ENCODE measurements at regions not wholly inside any gene's neighbourhood (a gene's known extent, or its start where the extent isn't known, plus 50 kb on each side); places are given as distances from the start of the nearest gene placed in this dataset.

DNA sequence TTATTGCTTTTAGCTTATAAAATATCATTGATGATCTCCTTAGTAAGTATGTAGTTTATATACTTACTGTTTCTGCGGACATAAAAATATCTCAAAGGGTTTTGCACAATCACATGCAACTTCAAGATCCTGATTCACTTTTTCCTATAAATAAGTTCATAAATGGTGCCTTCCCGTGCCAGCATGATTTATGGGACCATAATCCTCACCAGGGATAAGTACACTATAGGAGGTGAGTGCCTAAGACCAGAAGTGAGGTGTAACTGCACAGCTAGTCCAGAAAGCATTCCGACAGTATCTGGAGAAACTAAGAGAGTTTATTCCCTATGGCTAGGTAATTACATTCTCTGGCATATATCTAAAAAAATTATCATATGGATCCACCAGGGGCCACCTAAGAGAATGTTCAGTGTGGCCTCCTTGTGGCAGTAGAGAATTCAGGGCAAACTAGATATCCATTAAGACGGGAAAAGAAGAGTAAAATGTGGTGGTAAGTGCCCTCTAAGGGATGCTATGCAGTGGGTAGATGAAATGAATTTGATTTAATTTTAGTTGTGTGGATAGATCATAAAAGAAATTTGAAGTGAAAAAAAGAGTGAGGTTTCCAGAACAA, 402.5 kb upstream of the SLC24A2 start:
- no peak for FAIRE-seq

DNA sequence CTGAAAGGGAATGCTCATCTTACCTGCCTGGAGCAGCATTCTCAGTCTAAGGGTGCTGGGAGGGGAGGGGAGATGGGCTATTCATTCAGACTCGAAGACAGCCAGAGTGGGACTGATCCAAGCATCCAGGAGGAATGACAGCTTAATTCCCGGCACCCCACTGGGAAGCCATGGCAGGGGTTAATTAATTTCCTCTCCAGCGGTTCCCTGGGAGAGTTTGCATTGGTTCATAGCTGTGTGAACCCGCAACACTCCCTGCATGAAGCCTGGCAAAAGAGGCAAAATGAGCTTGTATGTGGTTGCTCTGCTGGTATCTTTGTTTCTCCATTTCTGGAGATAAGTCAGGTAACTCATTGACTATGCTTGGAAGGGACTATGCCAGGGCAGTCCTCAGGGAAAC, 401.0 kb upstream of the SLC24A2 start:
- no peak for FAIRE-seq

DNA sequence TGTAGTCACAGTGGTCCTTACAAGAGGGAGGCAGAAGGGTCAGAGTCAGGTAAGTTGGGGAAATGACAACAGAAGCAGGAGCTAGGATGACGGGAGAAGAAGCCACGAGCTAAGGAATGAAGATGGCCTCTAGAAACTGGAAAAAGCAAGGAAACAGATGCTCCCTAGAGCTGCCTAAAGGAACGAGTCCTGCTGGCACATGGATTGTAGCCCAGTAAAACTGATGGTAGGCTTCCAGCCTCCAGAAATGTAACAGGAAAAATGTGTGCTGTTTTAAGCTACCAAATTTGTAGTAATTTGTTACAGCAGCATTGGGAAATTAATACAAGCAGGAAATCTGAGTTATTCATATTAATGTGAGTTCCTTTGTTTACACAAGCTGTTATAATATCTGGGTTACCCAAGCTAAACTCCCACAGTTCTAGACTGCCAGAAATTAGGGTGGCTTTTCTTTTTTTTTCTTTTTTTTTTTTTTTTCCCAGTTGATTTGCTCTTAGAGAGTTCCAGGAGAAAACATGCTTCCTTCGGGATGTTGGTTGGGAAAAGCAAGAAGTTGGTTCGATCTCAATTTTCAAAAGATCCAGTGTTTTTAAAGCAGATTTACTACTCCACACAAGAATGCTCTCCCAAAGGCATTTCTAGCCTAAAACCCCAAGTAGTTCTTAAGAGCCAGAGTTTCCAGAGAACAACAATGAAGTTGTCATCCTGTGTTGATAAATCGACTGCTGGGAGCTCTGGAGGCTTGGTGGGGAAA, 400.0 kb upstream of the SLC24A2 start:
- no peak for FAIRE-seq

DNA sequence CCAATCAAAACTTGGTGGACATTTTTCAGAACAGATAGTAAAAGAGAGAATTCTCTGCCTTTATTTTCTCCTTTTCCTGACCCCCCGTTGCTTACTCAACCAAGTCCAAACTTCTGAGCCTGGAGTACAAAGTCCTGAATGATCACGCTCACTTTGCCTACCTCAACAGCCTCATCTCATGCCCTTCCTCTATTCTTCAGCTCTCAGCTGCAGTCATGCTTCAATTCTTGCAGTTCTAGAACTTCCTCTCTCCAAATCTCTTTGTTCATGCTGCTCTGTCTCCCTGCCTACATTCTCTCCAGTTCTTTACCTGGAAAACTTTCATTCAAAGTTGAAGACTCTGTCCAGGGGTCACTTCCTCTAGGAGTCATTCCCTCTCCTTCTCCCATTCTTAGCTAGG, 398.5 kb upstream of the SLC24A2 start:
- FAIRE-seq = no peak

GRCh38 chr9:20186823-20187222, 398.0 kb upstream of the SLC24A2 start:
- FAIRE-seq = no peak

DNA sequence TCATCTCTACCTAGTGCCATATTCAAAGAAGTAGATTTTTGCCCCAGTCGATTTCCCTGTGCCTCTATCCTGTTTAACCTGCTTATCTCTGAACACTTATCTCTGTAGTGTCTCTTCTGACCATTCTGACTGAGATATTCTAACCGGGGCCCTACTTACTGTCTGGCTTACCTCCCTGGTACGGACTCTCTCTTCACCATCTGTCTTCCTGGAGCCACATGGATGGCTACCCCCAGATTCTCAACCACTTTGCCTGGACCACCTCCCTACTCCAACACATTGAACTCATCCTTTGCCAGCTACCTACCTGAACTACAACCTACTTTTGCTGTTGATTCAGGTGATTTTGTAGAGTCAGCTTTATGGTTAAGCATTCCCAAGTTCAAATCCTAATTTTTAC, 397.4 kb upstream of the SLC24A2 start:
- no peak for FAIRE-seq

GRCh38 chr9:20184541-20184940, 395.7 kb upstream of the SLC24A2 start:
- no peak for FAIRE-seq

DNA sequence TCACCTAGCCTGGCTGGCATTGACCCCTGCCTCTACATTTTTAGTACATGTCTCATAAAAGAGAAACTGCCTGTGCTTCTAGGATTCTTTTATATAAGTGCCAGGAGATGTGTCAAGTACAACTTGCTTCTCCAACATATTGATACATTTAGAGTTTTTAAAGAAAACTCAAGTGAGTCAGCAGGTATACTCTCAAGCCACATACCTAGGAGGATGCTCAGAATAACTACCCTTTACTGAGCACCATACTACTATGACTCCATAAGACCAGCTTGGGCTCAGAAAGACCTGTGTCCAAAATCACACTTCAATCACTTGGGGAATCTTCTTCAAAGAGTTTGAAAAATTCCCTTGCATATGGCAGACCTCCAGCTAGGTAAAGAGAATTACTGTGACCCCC, 389.8 kb upstream of the SLC24A2 start:
- no peak for FAIRE-seq

- no peak for FAIRE-seq
Measured at GRCh38 chr9:20178197-20178596, 389.4 kb upstream of the SLC24A2 start.

GRCh38 chr9:20170122-20170521, 381.3 kb upstream of the SLC24A2 start:
- FAIRE-seq = no peak

- FAIRE-seq = no peak
Measured at GRCh38 chr9:20152151-20152725, 363.4 kb upstream of the SLC24A2 start.

GRCh38 chr9:20148416-20148815, 359.6 kb upstream of the SLC24A2 start:
- FAIRE-seq = no peak

- peak; percentile 58 for FAIRE-seq
Measured at GRCh38 chr9:20144197-20144596, 355.4 kb upstream of the SLC24A2 start.

GRCh38 chr9:20139763-20140290, 351.0 kb upstream of the SLC24A2 start:
- FAIRE-seq = no peak

GRCh38 chr9:20138841-20139240, 350.0 kb upstream of the SLC24A2 start:
- FAIRE-seq = no peak

DNA sequence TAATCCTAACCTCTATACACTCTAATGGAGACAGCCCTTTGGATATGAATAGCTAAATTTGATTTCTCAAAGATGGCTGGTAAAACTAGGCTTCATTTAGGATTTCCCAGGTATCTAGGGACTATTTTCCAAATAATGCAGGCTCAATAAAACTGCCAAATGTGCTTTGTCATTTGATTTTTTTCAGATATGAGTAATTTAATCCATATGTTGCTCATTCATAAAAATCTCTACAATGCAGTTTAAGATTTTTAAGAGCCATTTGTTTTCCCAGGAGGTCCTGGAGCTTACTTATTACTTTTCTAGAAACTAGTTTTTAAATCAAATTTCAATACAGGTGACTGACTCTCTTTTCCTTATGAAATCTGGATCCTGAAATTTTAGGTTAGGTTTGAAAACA, 349.3 kb upstream of the SLC24A2 start:
- FAIRE-seq = peak; percentile 17

GRCh38 chr9:20137425-20137824, 348.6 kb upstream of the SLC24A2 start:
- no peak for FAIRE-seq

DNA sequence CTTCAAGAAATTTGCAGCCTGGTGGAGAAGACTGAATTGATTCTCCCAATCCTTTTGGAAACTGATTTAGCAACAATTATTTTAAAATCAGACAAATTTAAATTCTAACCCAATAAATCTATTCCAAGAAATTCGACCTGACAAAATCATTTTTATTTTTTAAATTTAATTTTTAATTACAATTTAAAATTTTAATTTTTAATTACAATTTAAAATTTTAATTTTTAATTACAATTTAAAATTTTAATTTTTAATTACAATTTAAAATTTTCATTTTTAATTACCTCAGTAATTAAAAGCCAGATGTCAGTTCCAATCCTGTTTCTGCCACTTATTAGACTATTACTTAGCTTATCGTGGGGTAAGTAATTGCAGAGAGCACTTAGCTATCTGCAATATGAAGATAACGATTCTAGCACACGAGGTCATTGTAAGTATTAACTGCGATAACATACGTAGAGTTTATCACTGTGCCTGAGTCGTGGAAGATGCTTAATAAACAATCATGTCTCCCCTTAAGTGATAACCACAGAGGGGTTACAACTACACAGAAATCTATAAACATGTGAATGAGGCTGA, 346.4 kb upstream of the SLC24A2 start:
- FAIRE-seq = peak; percentile 89

DNA sequence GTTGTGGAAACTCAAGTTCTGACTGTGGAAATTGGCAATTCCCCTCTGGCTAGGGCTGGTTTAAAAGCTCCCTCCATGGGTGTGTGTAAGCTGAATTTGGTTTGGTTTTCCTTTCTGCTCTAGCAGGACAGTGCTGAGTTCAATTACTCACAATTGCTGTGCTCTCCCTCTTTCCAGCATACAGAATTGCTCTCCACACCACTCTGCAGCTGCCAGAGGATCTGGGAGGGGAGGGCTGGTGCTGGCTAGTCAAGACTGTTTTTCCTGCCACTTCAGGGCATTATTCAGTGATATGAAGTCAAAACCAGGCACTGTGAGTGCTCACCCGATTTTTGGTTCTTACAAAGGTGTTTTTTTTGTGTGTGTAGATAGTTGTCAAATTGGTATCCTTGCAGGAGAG, 336.9 kb upstream of the SLC24A2 start:
- FAIRE-seq = no peak

DNA sequence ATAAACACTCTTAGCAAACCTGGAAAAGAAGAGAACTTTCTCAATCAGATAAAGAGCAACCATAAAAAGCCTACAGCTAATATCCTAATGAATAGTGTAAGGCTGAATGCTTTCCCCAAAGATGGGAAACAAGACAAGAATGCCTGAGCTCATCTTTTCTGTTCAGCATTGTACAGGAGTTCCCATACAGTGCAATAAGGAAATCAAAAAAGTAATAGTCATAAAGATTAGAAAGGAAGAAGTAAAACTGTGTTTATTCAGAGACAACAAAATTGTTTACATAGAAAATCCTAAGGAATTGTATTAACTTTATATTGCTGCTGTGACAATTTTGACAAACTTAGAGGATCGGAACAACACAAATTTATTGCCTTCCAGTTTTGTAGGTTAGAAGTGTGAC, 330.7 kb upstream of the SLC24A2 start:
- FAIRE-seq = no peak

- no peak for FAIRE-seq
Measured at GRCh38 chr9:20117986-20118385, 329.1 kb upstream of the SLC24A2 start.

- FAIRE-seq = no peak
Measured at GRCh38 chr9:20117482-20117881, 328.6 kb upstream of the SLC24A2 start.

GRCh38 chr9:20114974-20115373, 326.1 kb upstream of the SLC24A2 start:
- FAIRE-seq = no peak

Measured in islet of Langerhans (tissue), 1 donor.